Activated CD4-positive, alpha-beta T cell treated with anti-CD3 and anti-CD28 coated beads for 36 hours (primary cell): ENCODE measurements at regions not wholly inside any gene's neighbourhood (a gene's known extent, or its start where the extent isn't known, plus 50 kb on each side); places are given as distances from the start of the nearest gene placed in this dataset.
"Not testable (repeated sequence)": the region's sequence is repeated elsewhere in the genome, so short reads cannot be mapped to it uniquely, and the experiment has no call there.

Source experiments
- ATAC-seq: fragments of 200-7000 bp; cut with Tn5 transposase; one replicate; pipeline ENCODE4 v1.10.0; 2021; ENCODE audit warnings: mild to moderate bottlenecking, moderate library complexity
- CTCF ChIA-PET: fragments of 350-600 bp; sonication (Branson Sonifier 250); formaldehyde crosslinking; loops from one replicate; lab custom pipeline; 2021; ENCODE audit warnings: antibody characterized with exemption; lab: Charles Lee
- POLR2A ChIA-PET: fragments of 350-600 bp; sonication (Branson Sonifier 250); formaldehyde crosslinking; loops from one replicate; lab custom pipeline; 2021; ENCODE audit warnings: antibody characterized with exemption, inconsistent platforms; lab: Charles Lee
- DNase-seq: peaks from one replicate; pipeline ENCODE4 v3.0.0-alpha.2; 2020
- H3K27ac Mint-ChIP-seq: one replicate; pipeline ENCODE4 v1.8.0; 2021; ENCODE audit warnings: mixed read lengths
- H3K27me3 Mint-ChIP-seq: one replicate; pipeline ENCODE4 v1.8.0; 2021; ENCODE audit warnings: mixed read lengths
- H3K36me3 Mint-ChIP-seq: one replicate; pipeline ENCODE4 v1.8.0; 2021; ENCODE audit warnings: low read depth, mixed read lengths
- H3K4me1 Mint-ChIP-seq: one replicate; pipeline ENCODE4 v1.8.0; 2021; ENCODE audit warnings: mixed read lengths
- H3K4me3 Mint-ChIP-seq: one replicate; pipeline ENCODE4 v1.8.0; 2021; ENCODE audit warnings: mild to moderate bottlenecking, moderate library complexity, mixed read lengths
- H3K9me3 Mint-ChIP-seq: one replicate; pipeline ENCODE4 v1.8.0; 2021; ENCODE audit warnings: low read depth, mixed read lengths
- intact Hi-C, 2 experiments: fragments of 100-400 bp; cut with DNase I in 1 of 2; cut with micrococcal nuclease in 1 of 2; formaldehyde crosslinking; loops; one replicate each; pipeline versions ENCODE4 v1.14.2 to v1.15.1; 2022 to 2024; cut with DNase I, micrococcal nuclease

DNA sequence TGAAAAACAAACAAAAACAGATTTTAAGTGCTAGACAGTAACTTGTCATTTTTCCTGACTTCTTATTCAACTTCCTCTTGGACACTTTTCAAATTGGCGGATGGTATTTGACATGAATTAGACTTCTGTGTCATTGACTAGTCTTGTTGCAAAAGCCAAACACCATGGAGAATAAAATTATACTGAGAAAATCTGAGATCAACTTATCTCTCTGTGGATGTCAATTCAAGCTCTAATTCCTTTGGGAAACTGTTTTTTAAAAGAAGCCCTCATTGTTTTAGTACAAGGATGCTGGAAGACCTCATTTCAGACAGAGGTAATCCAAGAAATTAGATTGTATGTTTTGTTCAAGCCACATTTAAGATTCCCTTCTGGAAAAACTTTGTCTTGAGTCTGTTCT lies 831.0 kb downstream of the SEMA5A start:
- Mint-ChIP-seq H3K27ac (no peak overlapping the region), H3K4me1 (no peaks in the 10 kb centered on the region), H3K36me3 (no peaks in the 10 kb centered on the region), H3K4me3 (no peak overlapping the region), H3K27me3 (no peaks in the 10 kb centered on the region), H3K9me3 (no peaks in the 10 kb centered on the region)
- ChIA-PET POLR2A (no interaction called here), CTCF (no interaction called here)
- intact Hi-C loops, result no loop called here
- ATAC-seq (no peak), DNase-seq (no peak)

GRCh38 chr5:8719796-8720195 lies 826.1 kb downstream of the SEMA5A start:
- H3K4me3 Mint-ChIP-seq, result no peak overlapping the region
- no peak for ATAC-seq
- CTCF ChIA-PET, result no interaction called here
- H3K36me3 Mint-ChIP-seq, result no peaks in the 10 kb centered on the region
- H3K27me3 Mint-ChIP-seq, result no peaks in the 10 kb centered on the region
- POLR2A ChIA-PET, result no interaction called here
- no peak for DNase-seq
- H3K4me1 Mint-ChIP-seq, result no peaks in the 10 kb centered on the region
- intact Hi-C loops, result no loop called here
- H3K9me3 Mint-ChIP-seq, result peaks cover 2% of the 10 kb centered on the region
- no peak overlapping the region for H3K27ac Mint-ChIP-seq

GRCh38 chr5:8720506-8720905 lies 825.4 kb downstream of the SEMA5A start:
- ATAC-seq, result no peak
- ChIA-PET CTCF (no interaction called here), POLR2A (no interaction called here)
- no peaks in the 10 kb centered on the region for H3K36me3 Mint-ChIP-seq
- H3K9me3 Mint-ChIP-seq, result peaks cover 2% of the 10 kb centered on the region
- no peak for DNase-seq
- H3K4me1 Mint-ChIP-seq, result no peaks in the 10 kb centered on the region
- no peak overlapping the region for H3K4me3 Mint-ChIP-seq
- intact Hi-C loops, result no loop called here
- H3K27me3 Mint-ChIP-seq, result no peaks in the 10 kb centered on the region
- H3K27ac Mint-ChIP-seq, result no peak overlapping the region

- Mint-ChIP-seq H3K4me1 (no peaks in the 10 kb centered on the region), H3K9me3 (peaks cover 2% of the 10 kb centered on the region), H3K36me3 (no peaks in the 10 kb centered on the region), H3K27me3 (no peaks in the 10 kb centered on the region), H3K4me3 (no peak overlapping the region), H3K27ac (no peak overlapping the region)
- no peak for ATAC-seq
- no peak for DNase-seq
- POLR2A ChIA-PET, result no interaction called here
- intact Hi-C loops, result no loop called here
- CTCF ChIA-PET, result no interaction called here
Observed at GRCh38 chr5:8721536-8721935, 824.3 kb downstream of the SEMA5A start.

- no peaks in the 10 kb centered on the region for H3K4me1 Mint-ChIP-seq
- peaks cover 2% of the 10 kb centered on the region for H3K9me3 Mint-ChIP-seq
- H3K4me3 Mint-ChIP-seq, result no peak overlapping the region
- ATAC-seq, result no peak
- ChIA-PET POLR2A (no interaction called here), CTCF (no interaction called here)
- intact Hi-C loops, result no loop called here
- H3K27ac Mint-ChIP-seq, result no peak overlapping the region
- H3K36me3 Mint-ChIP-seq, result no peaks in the 10 kb centered on the region
- no peaks in the 10 kb centered on the region for H3K27me3 Mint-ChIP-seq
- DNase-seq, result no peak
Observed at GRCh38 chr5:8726383-8727036, 819.4 kb downstream of the SEMA5A start.

GRCh38 chr5:8727396-8727795 lies 818.5 kb downstream of the SEMA5A start:
- ChIA-PET CTCF (interaction anchor here (0.9 kb wide), 1 partner anchor 9 kb away, joined by 3 read pairs; no protein-coding TSS in a partner anchor), POLR2A (no interaction called here)
- H3K36me3 Mint-ChIP-seq, result no peaks in the 10 kb centered on the region
- no peak overlapping the region for H3K27ac Mint-ChIP-seq
- no peaks in the 10 kb centered on the region for H3K27me3 Mint-ChIP-seq
- H3K9me3 Mint-ChIP-seq, result peaks cover 2% of the 10 kb centered on the region
- intact Hi-C loops, result no loop called here
- no peaks in the 10 kb centered on the region for H3K4me1 Mint-ChIP-seq
- H3K4me3 Mint-ChIP-seq, result no peak overlapping the region
- no peak for DNase-seq
- no peak for ATAC-seq

- POLR2A ChIA-PET, result no interaction called here
- intact Hi-C loops, result no loop called here
- Mint-ChIP-seq H3K9me3 (no peaks in the 10 kb centered on the region), H3K27ac (no peak overlapping the region), H3K36me3 (no peaks in the 10 kb centered on the region), H3K4me1 (no peaks in the 10 kb centered on the region), H3K27me3 (no peaks in the 10 kb centered on the region), H3K4me3 (no peak overlapping the region)
- CTCF ChIA-PET, result no interaction called here
- no peak for ATAC-seq
- DNase-seq, result no peak
Observed at GRCh38 chr5:8729437-8729836, 816.4 kb downstream of the SEMA5A start.

DNA sequence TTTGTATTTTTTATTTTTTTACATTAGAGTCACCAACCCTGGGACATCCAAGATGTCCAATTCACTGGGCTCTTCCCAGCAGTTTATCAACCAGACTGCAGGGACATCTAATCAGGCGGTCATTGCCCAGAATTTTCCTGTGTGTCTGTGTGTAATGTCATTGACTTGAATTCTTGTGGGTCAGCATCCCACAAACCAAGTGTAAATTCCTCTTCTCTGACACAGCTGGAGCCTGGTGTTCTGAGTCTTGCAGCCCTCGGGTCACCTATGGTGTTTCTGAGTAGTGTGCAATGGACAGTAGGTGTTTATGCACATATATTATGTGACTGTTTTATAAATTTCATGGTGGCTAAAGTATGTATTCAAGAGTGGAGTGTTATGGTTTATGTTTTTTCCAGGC lies 815.7 kb downstream of the SEMA5A start:
- DNase-seq, result no peak
- ATAC-seq, result no peak
- POLR2A ChIA-PET, result no interaction called here
- no peaks in the 10 kb centered on the region for H3K27me3 Mint-ChIP-seq
- CTCF ChIA-PET, result no interaction called here
- H3K4me3 Mint-ChIP-seq, result no peak overlapping the region
- H3K9me3 Mint-ChIP-seq, result no peaks in the 10 kb centered on the region
- no peaks in the 10 kb centered on the region for H3K36me3 Mint-ChIP-seq
- no peak overlapping the region for H3K27ac Mint-ChIP-seq
- intact Hi-C loops, result no loop called here
- H3K4me1 Mint-ChIP-seq, result no peaks in the 10 kb centered on the region

- H3K27ac Mint-ChIP-seq, H3K4me3 Mint-ChIP-seq, DNase-seq, ATAC-seq, H3K27me3 Mint-ChIP-seq, POLR2A ChIA-PET, intact Hi-C loops, H3K36me3 Mint-ChIP-seq, H3K4me1 Mint-ChIP-seq, H3K9me3 Mint-ChIP-seq, CTCF ChIA-PET: not testable (repeated sequence)
Observed at GRCh38 chr5:8731110-8731509, 814.8 kb downstream of the SEMA5A start.

DNA sequence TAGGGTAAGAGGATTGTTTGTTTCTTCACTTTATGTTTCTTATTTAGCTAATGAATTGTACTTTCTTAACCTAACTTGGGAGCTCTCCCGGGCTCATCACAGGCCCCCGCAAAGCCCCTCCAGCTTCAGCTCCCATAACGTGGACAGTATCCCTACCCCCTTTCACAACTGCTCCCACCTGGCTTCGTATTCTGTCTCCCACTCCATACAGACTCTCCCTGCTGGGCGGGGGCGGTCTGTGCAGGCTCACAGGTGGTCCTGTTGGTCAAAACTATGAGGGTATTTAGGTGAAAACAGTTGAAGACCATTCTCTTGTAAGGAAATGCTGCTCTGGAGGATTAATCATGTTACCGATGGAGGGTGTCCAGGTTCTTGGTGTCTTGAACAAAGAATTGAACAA lies 805.3 kb downstream of the SEMA5A start:
- H3K36me3 Mint-ChIP-seq, result no peaks in the 10 kb centered on the region
- CTCF ChIA-PET, result no interaction called here
- H3K4me3 Mint-ChIP-seq, result no peak overlapping the region

GRCh38 chr5:8749556-8749955 lies 796.3 kb downstream of the SEMA5A start:
- Mint-ChIP-seq H3K36me3 (no peaks in the 10 kb centered on the region), H3K27ac (no peak overlapping the region), H3K4me3 (no peak overlapping the region), H3K9me3 (peaks cover 8% of the 10 kb centered on the region), H3K4me1 (no peaks in the 10 kb centered on the region), H3K27me3 (no peaks in the 10 kb centered on the region)
- DNase-seq, result no peak
- POLR2A ChIA-PET, result no interaction called here
- CTCF ChIA-PET, result no interaction called here
- intact Hi-C loops, result no loop called here
- ATAC-seq, result no peak

More for the DNA sequence above, 805.3 kb downstream of the SEMA5A start:
- intact Hi-C loops, result no loop called here
- DNase-seq (no peak), ATAC-seq (no peak)
- Mint-ChIP-seq H3K27me3 (no peaks in the 10 kb centered on the region), H3K9me3 (peaks cover 14% of the 10 kb centered on the region), H3K27ac (no peak overlapping the region), H3K4me1 (no peaks in the 10 kb centered on the region)
- POLR2A ChIA-PET, result no interaction called here

- ChIA-PET CTCF (no interaction called here), POLR2A (no interaction called here)
- DNase-seq, result no peak
- Mint-ChIP-seq H3K36me3 (no peaks in the 10 kb centered on the region), H3K4me1 (no peaks in the 10 kb centered on the region), H3K27me3 (no peaks in the 10 kb centered on the region), H3K4me3 (no peak overlapping the region), H3K9me3 (peaks cover 8% of the 10 kb centered on the region), H3K27ac (no peak overlapping the region)
- intact Hi-C loops, result no loop called here
- no peak for ATAC-seq
Observed at GRCh38 chr5:8750100-8750499, 795.8 kb downstream of the SEMA5A start.

DNA sequence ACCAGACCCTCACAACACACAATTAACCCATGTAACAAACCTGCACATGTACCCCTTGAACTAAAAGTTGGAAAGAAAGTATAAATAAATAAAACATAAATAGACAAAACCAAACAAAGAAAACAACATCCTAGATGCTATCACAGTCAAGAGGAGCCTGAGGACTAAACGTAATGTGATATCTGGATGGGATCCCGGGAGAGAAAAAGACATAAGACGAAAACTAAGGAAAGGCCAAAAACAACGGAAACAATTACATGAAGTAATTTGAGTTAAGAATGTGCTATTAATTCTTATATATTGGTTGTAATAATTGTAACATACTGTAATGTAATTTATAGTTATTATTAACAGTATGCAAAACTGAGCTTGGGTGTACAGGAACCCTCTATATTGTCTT lies 793.9 kb downstream of the SEMA5A start:
- peaks cover 12% of the 10 kb centered on the region for H3K9me3 Mint-ChIP-seq
- CTCF ChIA-PET, result no interaction called here
- intact Hi-C loops, result no loop called here
- ATAC-seq, result no peak
- no peak for DNase-seq
- no peaks in the 10 kb centered on the region for H3K36me3 Mint-ChIP-seq
- no peak overlapping the region for H3K4me3 Mint-ChIP-seq
- POLR2A ChIA-PET, result no interaction called here
- no peaks in the 10 kb centered on the region for H3K4me1 Mint-ChIP-seq
- H3K27me3 Mint-ChIP-seq, result no peaks in the 10 kb centered on the region
- H3K27ac Mint-ChIP-seq, result no peak overlapping the region
